Tibial nerve (tissue), 3 donors: ENCODE measurements at regions not wholly inside any gene's neighbourhood (a gene's known extent, or its start where the extent isn't known, plus 50 kb on each side); places are given as distances from the start of the nearest gene placed in this dataset.

Source experiments
- CTCF ChIP-seq, 5 experiments: fragments of 200-600 bp in 3 of 5; fragments of 450-650 bp in 2 of 5; sonication (generic) in 3 of 5; IDR thresholded peaks; one replicate each; pipeline ENCODE4 v1.5.1; 2016 to 2019; ENCODE audit warnings: antibody characterized with exemption in 5 of 5, mild to moderate bottlenecking in 3 of 5, moderate library complexity in 2 of 5
- POLR2A ChIP-seq, 2 donors: fragments of 450-650 bp; IDR thresholded peaks; one replicate each; pipeline ENCODE4 v1.6.1; 2017; ENCODE audit warnings: antibody characterized with exemption in 2 of 2, mild to moderate bottlenecking in 2 of 2, moderate library complexity in 2 of 2

- TF ChIP-seq CTCF (IDR thresholded peaks at IDR 0.05) (no peak), POLR2A (IDR thresholded peaks at IDR 0.05) (no peak)
These were observed 75.3 kb upstream of the DDX18 start for GRCh38 chr2:117738991-117739839.
